GM23338 (cell line): ENCODE measurements at regions not wholly inside any gene's neighbourhood (a gene's known extent, or its start where the extent isn't known, plus 50 kb on each side); places are given as distances from the start of the nearest gene placed in this dataset.

Experiments
- ATAC-seq: fragments of 200-7000 bp; cut with Tn5 transposase; 3 replicates; pipeline ENCODE4 v1.9.1; 2020
- DNase-seq: peaks from one replicate; pipeline ENCODE4 v3.0.0-alpha.2; 2015; ENCODE audit warnings: low spot score
- H2AFZ ChIP-seq: fragments of 200-600 bp; sonication (generic); 2 replicates; pipeline ENCODE4 v1.8.0; 2016; ENCODE audit warnings: antibody characterized with exemption, mild to moderate bottlenecking, moderate library complexity
- H3F3A ChIP-seq: fragments of 200-600 bp; sonication (generic); replicated peaks from 2 replicates; pipeline ENCODE4 v1.8.0; 2017; ENCODE audit warnings: antibody characterized with exemption, mixed run types, low read depth
- H3K27ac ChIP-seq: fragments of 200-600 bp; sonication (generic); 2 replicates; pipeline ENCODE4 v1.6.1; 2016; ENCODE audit warnings: low read depth
- H3K27me3 ChIP-seq: fragments of 200-600 bp; sonication (generic); 2 replicates; pipeline ENCODE4 v1.8.0; 2016; ENCODE audit warnings: mild to moderate bottlenecking, mixed run types, moderate library complexity; ENCODE audit not compliant: insufficient read depth
- H3K36me3 ChIP-seq: fragments of 200-600 bp; sonication (generic); 2 replicates; pipeline ENCODE4 v1.8.0; 2016; ENCODE audit warnings: mild to moderate bottlenecking; ENCODE audit not compliant: insufficient read depth
- H3K4me1 ChIP-seq: fragments of 200-600 bp; sonication (generic); 2 replicates; pipeline ENCODE4 v1.8.0; 2016; ENCODE audit warnings: mild to moderate bottlenecking, moderate library complexity; ENCODE audit not compliant: insufficient read depth
- H3K4me2 ChIP-seq: fragments of 200-600 bp; sonication (generic); 2 replicates; pipeline ENCODE4 v1.7.1; 2017; ENCODE audit warnings: mixed run types
- H3K4me3 ChIP-seq: fragments of 200-600 bp; sonication (generic); 2 replicates; pipeline ENCODE4 v1.6.1; 2016; ENCODE audit warnings: mixed run types
- H3K79me2 ChIP-seq: fragments of 200-600 bp; sonication (generic); replicated peaks from 2 replicates; pipeline ENCODE4 v1.8.0; 2017; ENCODE audit warnings: mild to moderate bottlenecking; ENCODE audit not compliant: insufficient read depth
- H3K9me2 ChIP-seq: fragments of 200-600 bp; sonication (generic); 2 replicates; pipeline ENCODE4 v1.8.0; 2017; ENCODE audit not compliant: insufficient read depth
- H4K20me1 ChIP-seq: fragments of 200-600 bp; sonication (generic); replicated peaks from 2 replicates; pipeline ENCODE4 v1.8.0; 2017; ENCODE audit warnings: mild to moderate bottlenecking; ENCODE audit not compliant: insufficient read depth
- H3K27ac Mint-ChIP-seq: 2 replicates; pipeline ENCODE4 v1.8.0; 2020; ENCODE audit warnings: inconsistent platforms, mild to moderate bottlenecking, moderate library complexity, mixed read lengths
- H3K27me3 Mint-ChIP-seq: 3 replicates; pipeline ENCODE4 v1.8.0; 2022; ENCODE audit warnings: low read depth, mild to moderate bottlenecking, moderate library complexity, mixed read lengths, inconsistent platforms; ENCODE audit not compliant: insufficient read depth, poor library complexity
- H3K36me3 Mint-ChIP-seq: 3 replicates; pipeline ENCODE4 v1.8.0; 2021; ENCODE audit warnings: low read depth, mild to moderate bottlenecking, inconsistent platforms, moderate library complexity, mixed read lengths
- H3K4me1 Mint-ChIP-seq: 3 replicates; pipeline ENCODE4 v1.8.0; 2020; ENCODE audit warnings: mild to moderate bottlenecking, inconsistent platforms, mixed read lengths
- H3K4me3 Mint-ChIP-seq: 3 replicates; pipeline ENCODE4 v1.8.0; 2021; ENCODE audit warnings: moderate library complexity, mild to moderate bottlenecking, inconsistent platforms, mixed read lengths
- H3K9me3 Mint-ChIP-seq: 3 replicates; pipeline ENCODE4 v1.8.0; 2020; ENCODE audit warnings: moderate library complexity, mild to moderate bottlenecking, inconsistent platforms, mixed read lengths
- CREB1 ChIP-seq: fragments of 250-450 bp; sonication (Bioruptor Pico); IDR thresholded peaks from 2 replicates; pipeline ENCODE4 v1.5.0; 2020; ENCODE audit warnings: low read depth, mild to moderate bottlenecking, moderate library complexity
- EZH2 ChIP-seq: fragments of 200-600 bp; sonication (generic); IDR thresholded peaks from one replicate; pipeline ENCODE4 v1.8.0; 2017; ENCODE audit warnings: antibody characterized with exemption, mild to moderate bottlenecking, low read depth; ENCODE audit not compliant: unreplicated experiment
- EZH2phosphoT487 ChIP-seq: fragments of 200-600 bp; sonication (generic); IDR thresholded peaks from one replicate; pipeline ENCODE4 v1.8.1; 2018; ENCODE audit warnings: antibody characterized with exemption; ENCODE audit not compliant: unreplicated experiment
- JUNB ChIP-seq: IDR thresholded peaks from one replicate; pipeline ENCODE4 v1.6.1; 2016; ENCODE audit warnings: antibody characterized with exemption; ENCODE audit not compliant: unreplicated experiment
- NANOG ChIP-seq: IDR thresholded peaks from 2 replicates; pipeline ENCODE4 v1.6.1; 2016; ENCODE audit warnings: antibody characterized with exemption, borderline replicate concordance
- POLR2AphosphoS5 ChIP-seq: IDR thresholded peaks from 2 replicates; pipeline ENCODE4 v1.6.1; 2016; ENCODE audit warnings: antibody characterized with exemption, low read depth
- STAT1 ChIP-seq: IDR thresholded peaks from one replicate; pipeline ENCODE4 v1.6.1; 2016; ENCODE audit warnings: antibody characterized with exemption; ENCODE audit not compliant: unreplicated experiment
- ZNF114 ChIP-seq: fragments of 250-450 bp; sonication (Bioruptor Pico); IDR thresholded peaks from 2 replicates; pipeline ENCODE4 v1.5.0; 2020; ENCODE audit warnings: mild to moderate bottlenecking, moderate library complexity
- ZNF331 ChIP-seq: fragments of 250-450 bp; sonication (Bioruptor Pico); IDR thresholded peaks from 2 replicates; pipeline ENCODE4 v1.5.0; 2020; ENCODE audit warnings: low read depth, mild to moderate bottlenecking, moderate library complexity
- TF ChIP-seq, protein P1 (sequence below): IDR thresholded peaks from one replicate; pipeline ENCODE4 v1.6.1; 2018; ENCODE audit warnings: antibody characterized with exemption; ENCODE audit not compliant: unreplicated experiment
- TF ChIP-seq, protein P2 (sequence below), 2 experiments: fragments of 200-600 bp in 1 of 2; sonication (generic) in 1 of 2; conservative IDR thresholded peaks; 2 replicates each; pipeline versions ENCODE4 v1.5.1 to v1.6.1; 2016 to 2017; ENCODE audit warnings: antibody characterized with exemption in 2 of 2, low read depth in 2 of 2, mild to moderate bottlenecking in 2 of 2, moderate library complexity in 1 of 2
- TF ChIP-seq, protein P3 (sequence below): IDR thresholded peaks from 2 replicates; pipeline ENCODE4 v1.6.1; 2016; ENCODE audit warnings: antibody characterized with exemption
- TF ChIP-seq, protein P4 (sequence below): fragments of 250-450 bp; sonication (Bioruptor Pico); IDR thresholded peaks from 2 replicates; pipeline ENCODE4 v1.5.0; 2020; ENCODE audit warnings: mild to moderate bottlenecking, moderate library complexity

DNA sequence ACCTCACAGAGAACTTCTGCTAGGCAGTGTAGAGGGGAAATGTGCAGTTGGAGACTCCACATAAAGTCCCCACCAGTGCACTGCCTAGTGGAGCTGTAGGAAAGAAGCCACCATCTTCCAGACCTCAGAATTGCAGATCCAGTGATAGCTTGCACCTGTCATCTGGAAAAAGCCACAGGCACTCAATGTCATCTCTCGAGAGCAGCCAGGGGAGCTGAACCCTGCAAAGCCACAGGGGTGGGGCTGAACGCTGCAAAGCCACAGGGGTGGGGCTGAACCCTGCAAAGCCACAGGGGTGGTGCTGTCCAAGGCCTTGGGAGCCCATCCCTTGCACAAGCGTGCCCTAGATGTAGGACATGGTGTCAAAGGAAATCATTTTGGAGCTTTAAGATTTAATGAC is 1226.3 kb downstream of the PCDH7 start (continued):
- TF ChIP-seq, protein P1, sequence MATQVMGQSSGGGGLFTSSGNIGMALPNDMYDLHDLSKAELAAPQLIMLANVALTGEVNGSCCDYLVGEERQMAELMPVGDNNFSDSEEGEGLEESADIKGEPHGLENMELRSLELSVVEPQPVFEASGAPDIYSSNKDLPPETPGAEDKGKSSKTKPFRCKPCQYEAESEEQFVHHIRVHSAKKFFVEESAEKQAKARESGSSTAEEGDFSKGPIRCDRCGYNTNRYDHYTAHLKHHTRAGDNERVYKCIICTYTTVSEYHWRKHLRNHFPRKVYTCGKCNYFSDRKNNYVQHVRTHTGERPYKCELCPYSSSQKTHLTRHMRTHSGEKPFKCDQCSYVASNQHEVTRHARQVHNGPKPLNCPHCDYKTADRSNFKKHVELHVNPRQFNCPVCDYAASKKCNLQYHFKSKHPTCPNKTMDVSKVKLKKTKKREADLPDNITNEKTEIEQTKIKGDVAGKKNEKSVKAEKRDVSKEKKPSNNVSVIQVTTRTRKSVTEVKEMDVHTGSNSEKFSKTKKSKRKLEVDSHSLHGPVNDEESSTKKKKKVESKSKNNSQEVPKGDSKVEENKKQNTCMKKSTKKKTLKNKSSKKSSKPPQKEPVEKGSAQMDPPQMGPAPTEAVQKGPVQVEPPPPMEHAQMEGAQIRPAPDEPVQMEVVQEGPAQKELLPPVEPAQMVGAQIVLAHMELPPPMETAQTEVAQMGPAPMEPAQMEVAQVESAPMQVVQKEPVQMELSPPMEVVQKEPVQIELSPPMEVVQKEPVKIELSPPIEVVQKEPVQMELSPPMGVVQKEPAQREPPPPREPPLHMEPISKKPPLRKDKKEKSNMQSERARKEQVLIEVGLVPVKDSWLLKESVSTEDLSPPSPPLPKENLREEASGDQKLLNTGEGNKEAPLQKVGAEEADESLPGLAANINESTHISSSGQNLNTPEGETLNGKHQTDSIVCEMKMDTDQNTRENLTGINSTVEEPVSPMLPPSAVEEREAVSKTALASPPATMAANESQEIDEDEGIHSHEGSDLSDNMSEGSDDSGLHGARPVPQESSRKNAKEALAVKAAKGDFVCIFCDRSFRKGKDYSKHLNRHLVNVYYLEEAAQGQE, result no peak
- TF ChIP-seq EZH2 (no peak), STAT1 (no peak), EZH2phosphoT487 (no peak), ZNF331 (no peak), ZNF114 (CRISPR knock-in tag) (no peak), POLR2AphosphoS5 (no peak), JUNB (no peak), CREB1 (no peak), NANOG (no peak)
- TF ChIP-seq, protein P2, sequence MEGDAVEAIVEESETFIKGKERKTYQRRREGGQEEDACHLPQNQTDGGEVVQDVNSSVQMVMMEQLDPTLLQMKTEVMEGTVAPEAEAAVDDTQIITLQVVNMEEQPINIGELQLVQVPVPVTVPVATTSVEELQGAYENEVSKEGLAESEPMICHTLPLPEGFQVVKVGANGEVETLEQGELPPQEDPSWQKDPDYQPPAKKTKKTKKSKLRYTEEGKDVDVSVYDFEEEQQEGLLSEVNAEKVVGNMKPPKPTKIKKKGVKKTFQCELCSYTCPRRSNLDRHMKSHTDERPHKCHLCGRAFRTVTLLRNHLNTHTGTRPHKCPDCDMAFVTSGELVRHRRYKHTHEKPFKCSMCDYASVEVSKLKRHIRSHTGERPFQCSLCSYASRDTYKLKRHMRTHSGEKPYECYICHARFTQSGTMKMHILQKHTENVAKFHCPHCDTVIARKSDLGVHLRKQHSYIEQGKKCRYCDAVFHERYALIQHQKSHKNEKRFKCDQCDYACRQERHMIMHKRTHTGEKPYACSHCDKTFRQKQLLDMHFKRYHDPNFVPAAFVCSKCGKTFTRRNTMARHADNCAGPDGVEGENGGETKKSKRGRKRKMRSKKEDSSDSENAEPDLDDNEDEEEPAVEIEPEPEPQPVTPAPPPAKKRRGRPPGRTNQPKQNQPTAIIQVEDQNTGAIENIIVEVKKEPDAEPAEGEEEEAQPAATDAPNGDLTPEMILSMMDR (conservative IDR thresholded peaks at IDR 0.05; ENCODE audit: low read depth in 2 of 2), result no peak
- TF ChIP-seq, protein P3, sequence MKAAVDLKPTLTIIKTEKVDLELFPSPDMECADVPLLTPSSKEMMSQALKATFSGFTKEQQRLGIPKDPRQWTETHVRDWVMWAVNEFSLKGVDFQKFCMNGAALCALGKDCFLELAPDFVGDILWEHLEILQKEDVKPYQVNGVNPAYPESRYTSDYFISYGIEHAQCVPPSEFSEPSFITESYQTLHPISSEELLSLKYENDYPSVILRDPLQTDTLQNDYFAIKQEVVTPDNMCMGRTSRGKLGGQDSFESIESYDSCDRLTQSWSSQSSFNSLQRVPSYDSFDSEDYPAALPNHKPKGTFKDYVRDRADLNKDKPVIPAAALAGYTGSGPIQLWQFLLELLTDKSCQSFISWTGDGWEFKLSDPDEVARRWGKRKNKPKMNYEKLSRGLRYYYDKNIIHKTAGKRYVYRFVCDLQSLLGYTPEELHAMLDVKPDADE, result no peak

GRCh38 chr4:31947101-31947500 is 1226.9 kb downstream of the PCDH7 start:
- Histone ChIP-seq H3K9me2 (no peaks in the 10 kb centered on the region), H3K27ac (no peak overlapping the region), H3K79me2 (no peaks in the 10 kb centered on the region), H3K27me3 (no peaks in the 10 kb centered on the region), H3K4me1 (no peaks in the 10 kb centered on the region), H3F3A (no peaks in the 10 kb centered on the region), H2AFZ (no peak overlapping the region), H3K4me2 (no peak overlapping the region), H3K4me3 (no peak overlapping the region), H4K20me1 (no peaks in the 10 kb centered on the region), H3K36me3 (no peaks in the 10 kb centered on the region)
- DNase-seq (no peak), ATAC-seq (no peak)
- no peak overlapping the region for H3K4me3 Mint-ChIP-seq
- H3K36me3 Mint-ChIP-seq, result no peaks in the 10 kb centered on the region
- H3K9me3 Mint-ChIP-seq, result no peaks in the 10 kb centered on the region
- no peaks in the 10 kb centered on the region for H3K4me1 Mint-ChIP-seq
- TF ChIP-seq, protein P4, sequence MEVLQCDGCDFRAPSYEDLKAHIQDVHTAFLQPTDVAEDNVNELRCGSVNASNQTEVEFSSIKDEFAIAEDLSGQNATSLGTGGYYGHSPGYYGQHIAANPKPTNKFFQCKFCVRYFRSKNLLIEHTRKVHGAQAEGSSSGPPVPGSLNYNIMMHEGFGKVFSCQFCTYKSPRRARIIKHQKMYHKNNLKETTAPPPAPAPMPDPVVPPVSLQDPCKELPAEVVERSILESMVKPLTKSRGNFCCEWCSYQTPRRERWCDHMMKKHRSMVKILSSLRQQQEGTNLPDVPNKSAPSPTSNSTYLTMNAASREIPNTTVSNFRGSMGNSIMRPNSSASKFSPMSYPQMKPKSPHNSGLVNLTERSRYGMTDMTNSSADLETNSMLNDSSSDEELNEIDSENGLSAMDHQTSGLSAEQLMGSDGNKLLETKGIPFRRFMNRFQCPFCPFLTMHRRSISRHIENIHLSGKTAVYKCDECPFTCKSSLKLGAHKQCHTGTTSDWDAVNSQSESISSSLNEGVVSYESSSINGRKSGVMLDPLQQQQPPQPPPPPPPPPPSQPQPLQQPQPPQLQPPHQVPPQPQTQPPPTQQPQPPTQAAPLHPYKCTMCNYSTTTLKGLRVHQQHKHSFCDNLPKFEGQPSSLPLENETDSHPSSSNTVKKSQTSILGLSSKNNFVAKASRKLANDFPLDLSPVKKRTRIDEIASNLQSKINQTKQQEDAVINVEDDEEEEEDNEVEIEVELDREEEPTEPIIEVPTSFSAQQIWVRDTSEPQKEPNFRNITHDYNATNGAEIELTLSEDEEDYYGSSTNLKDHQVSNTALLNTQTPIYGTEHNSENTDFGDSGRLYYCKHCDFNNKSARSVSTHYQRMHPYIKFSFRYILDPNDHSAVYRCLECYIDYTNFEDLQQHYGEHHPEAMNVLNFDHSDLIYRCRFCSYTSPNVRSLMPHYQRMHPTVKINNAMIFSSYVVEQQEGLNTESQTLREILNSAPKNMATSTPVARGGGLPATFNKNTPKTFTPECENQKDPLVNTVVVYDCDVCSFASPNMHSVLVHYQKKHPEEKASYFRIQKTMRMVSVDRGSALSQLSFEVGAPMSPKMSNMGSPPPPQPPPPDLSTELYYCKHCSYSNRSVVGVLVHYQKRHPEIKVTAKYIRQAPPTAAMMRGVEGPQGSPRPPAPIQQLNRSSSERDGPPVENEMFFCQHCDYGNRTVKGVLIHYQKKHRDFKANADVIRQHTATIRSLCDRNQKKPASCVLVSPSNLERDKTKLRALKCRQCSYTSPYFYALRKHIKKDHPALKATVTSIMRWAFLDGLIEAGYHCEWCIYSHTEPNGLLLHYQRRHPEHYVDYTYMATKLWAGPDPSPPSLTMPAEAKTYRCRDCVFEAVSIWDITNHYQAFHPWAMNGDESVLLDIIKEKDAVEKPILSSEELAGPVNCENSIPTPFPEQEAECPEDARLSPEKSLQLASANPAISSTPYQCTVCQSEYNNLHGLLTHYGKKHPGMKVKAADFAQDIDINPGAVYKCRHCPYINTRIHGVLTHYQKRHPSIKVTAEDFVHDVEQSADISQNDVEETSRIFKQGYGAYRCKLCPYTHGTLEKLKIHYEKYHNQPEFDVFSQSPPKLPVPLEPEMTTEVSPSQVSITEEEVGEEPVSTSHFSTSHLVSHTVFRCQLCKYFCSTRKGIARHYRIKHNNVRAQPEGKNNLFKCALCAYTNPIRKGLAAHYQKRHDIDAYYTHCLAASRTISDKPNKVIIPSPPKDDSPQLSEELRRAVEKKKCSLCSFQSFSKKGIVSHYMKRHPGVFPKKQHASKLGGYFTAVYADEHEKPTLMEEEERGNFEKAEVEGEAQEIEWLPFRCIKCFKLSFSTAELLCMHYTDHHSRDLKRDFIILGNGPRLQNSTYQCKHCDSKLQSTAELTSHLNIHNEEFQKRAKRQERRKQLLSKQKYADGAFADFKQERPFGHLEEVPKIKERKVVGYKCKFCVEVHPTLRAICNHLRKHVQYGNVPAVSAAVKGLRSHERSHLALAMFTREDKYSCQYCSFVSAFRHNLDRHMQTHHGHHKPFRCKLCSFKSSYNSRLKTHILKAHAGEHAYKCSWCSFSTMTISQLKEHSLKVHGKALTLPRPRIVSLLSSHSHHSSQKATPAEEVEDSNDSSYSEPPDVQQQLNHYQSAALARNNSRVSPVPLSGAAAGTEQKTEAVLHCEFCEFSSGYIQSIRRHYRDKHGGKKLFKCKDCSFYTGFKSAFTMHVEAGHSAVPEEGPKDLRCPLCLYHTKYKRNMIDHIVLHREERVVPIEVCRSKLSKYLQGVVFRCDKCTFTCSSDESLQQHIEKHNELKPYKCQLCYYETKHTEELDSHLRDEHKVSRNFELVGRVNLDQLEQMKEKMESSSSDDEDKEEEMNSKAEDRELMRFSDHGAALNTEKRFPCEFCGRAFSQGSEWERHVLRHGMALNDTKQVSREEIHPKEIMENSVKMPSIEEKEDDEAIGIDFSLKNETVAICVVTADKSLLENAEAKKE (CRISPR knock-in tag), result no peak
- TF ChIP-seq NANOG, result no peak
- TF ChIP-seq CREB1, result no peak
- TF ChIP-seq ZNF114 (CRISPR knock-in tag), result no peak
- no peak for TF ChIP-seq EZH2phosphoT487
- no peaks in the 10 kb centered on the region for H3K27me3 Mint-ChIP-seq
- H3K27ac Mint-ChIP-seq, result no peak overlapping the region
